Smooth muscle cell (in vitro differentiated cells): ENCODE measurements at regions not wholly inside any gene's neighbourhood (a gene's known extent, or its start where the extent isn't known, plus 50 kb on each side); places are given as distances from the start of the nearest gene placed in this dataset.

Source experiments
- DNase-seq: peaks from one replicate; lab custom pipeline; 2025; ENCODE audit not compliant: unreplicated experiment; lab: John Stamatoyannopoulos, UW
- H2AFZ ChIP-seq: fragments of 200-600 bp; sonication (generic); 2 replicates; pipeline ENCODE4 v1.6.0; 2016; ENCODE audit warnings: antibody characterized with exemption, low read depth, mild to moderate bottlenecking
- H3F3A ChIP-seq: fragments of 200-600 bp; sonication (generic); 2 replicates; pipeline ENCODE4 v1.6.0; 2017; ENCODE audit warnings: antibody characterized with exemption, low read depth
- H3K27ac ChIP-seq: fragments of 200-600 bp; sonication (generic); 2 replicates; pipeline ENCODE4 v1.5.1; 2016; ENCODE audit warnings: low read depth, mild to moderate bottlenecking
- H3K27me3 ChIP-seq: fragments of 200-600 bp; sonication (generic); 2 replicates; pipeline ENCODE4 v1.6.1; 2016; ENCODE audit warnings: low read depth, mild to moderate bottlenecking
- H3K36me3 ChIP-seq: fragments of 200-600 bp; sonication (generic); 2 replicates; pipeline ENCODE4 v1.5.1; 2016; ENCODE audit warnings: low read depth
- H3K4me1 ChIP-seq: fragments of 200-600 bp; sonication (generic); 2 replicates; pipeline ENCODE4 v1.5.1; 2016; ENCODE audit warnings: low read depth
- H3K4me2 ChIP-seq: fragments of 200-600 bp; sonication (generic); 2 replicates; pipeline ENCODE4 v1.6.0; 2016; ENCODE audit warnings: mild to moderate bottlenecking
- H3K4me3 ChIP-seq: fragments of 200-600 bp; sonication (generic); 2 replicates; pipeline ENCODE4 v1.5.1; 2016; ENCODE audit warnings: mild to moderate bottlenecking
- H3K79me2 ChIP-seq: fragments of 200-600 bp; sonication (generic); 2 replicates; pipeline ENCODE4 v1.6.0; 2016; ENCODE audit warnings: low read depth, mild to moderate bottlenecking
- H3K9ac ChIP-seq: fragments of 200-600 bp; sonication (generic); 2 replicates; pipeline ENCODE4 v1.6.0; 2016; ENCODE audit warnings: low read depth
- H3K9me3 ChIP-seq: fragments of 200-600 bp; sonication (generic); replicated peaks from 2 replicates; pipeline ENCODE4 v1.5.1; 2016; ENCODE audit warnings: low read depth
- H4K20me1 ChIP-seq: fragments of 200-600 bp; sonication (generic); 2 replicates; pipeline ENCODE4 v1.6.0; 2016; ENCODE audit warnings: low read depth
- WGBS: methylation state at CpG from one replicate; pipeline ENCODE4 v1.1.7; 2016; ENCODE audit warnings: low lambda C conversion rate; 5-methylcytosine and 5-hydroxymethylcytosine counted together
- TF ChIP-seq, protein P1 (sequence below): fragments of 200-600 bp; sonication (generic); IDR thresholded peaks from 2 replicates; pipeline ENCODE4 v1.5.1; 2017; ENCODE audit warnings: borderline replicate concordance, mild to moderate bottlenecking, antibody characterized with exemption; ENCODE audit not compliant: insufficient read depth, poor library complexity, severe bottlenecking

DNA sequence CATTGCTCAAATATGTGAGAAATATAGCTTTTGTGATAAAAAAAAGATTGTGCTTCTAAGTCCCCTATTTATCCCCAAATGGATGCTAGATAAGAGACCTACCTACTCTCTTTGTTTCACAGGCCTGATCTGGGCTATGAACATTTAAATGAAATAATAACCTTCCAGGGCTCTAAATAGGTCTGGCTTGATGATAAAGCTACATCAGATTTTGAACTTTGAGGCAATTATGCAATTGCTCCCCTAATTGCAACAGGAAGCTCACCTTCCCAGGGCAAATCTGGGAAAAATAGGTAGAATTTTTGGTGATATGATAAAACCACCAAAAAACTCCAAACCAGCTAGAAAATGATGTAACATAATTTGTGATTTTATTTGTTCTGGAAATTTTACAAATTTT, 624.5 kb downstream of the PKHD1 start:
- no peak for DNase-seq
- no peaks in the 10 kb centered on the region for H3K36me3 ChIP-seq
- no peak overlapping the region for H3K4me2 ChIP-seq
- H3K4me3 ChIP-seq = no peak overlapping the region
- H3K79me2 ChIP-seq = no peaks in the 10 kb centered on the region
- no peaks in the 10 kb centered on the region for H3K9me3 ChIP-seq
- TF ChIP-seq, protein P1, sequence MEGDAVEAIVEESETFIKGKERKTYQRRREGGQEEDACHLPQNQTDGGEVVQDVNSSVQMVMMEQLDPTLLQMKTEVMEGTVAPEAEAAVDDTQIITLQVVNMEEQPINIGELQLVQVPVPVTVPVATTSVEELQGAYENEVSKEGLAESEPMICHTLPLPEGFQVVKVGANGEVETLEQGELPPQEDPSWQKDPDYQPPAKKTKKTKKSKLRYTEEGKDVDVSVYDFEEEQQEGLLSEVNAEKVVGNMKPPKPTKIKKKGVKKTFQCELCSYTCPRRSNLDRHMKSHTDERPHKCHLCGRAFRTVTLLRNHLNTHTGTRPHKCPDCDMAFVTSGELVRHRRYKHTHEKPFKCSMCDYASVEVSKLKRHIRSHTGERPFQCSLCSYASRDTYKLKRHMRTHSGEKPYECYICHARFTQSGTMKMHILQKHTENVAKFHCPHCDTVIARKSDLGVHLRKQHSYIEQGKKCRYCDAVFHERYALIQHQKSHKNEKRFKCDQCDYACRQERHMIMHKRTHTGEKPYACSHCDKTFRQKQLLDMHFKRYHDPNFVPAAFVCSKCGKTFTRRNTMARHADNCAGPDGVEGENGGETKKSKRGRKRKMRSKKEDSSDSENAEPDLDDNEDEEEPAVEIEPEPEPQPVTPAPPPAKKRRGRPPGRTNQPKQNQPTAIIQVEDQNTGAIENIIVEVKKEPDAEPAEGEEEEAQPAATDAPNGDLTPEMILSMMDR = no peak
- H3F3A ChIP-seq = no peaks in the 10 kb centered on the region
- no peaks in the 10 kb centered on the region for H3K27me3 ChIP-seq
- peaks cover 15% of the 10 kb centered on the region for H3K4me1 ChIP-seq
- no peak overlapping the region for H3K27ac ChIP-seq
- no peaks in the 10 kb centered on the region for H4K20me1 ChIP-seq
- H2AFZ ChIP-seq = no peak overlapping the region
- H3K9ac ChIP-seq = no peak overlapping the region

DNA sequence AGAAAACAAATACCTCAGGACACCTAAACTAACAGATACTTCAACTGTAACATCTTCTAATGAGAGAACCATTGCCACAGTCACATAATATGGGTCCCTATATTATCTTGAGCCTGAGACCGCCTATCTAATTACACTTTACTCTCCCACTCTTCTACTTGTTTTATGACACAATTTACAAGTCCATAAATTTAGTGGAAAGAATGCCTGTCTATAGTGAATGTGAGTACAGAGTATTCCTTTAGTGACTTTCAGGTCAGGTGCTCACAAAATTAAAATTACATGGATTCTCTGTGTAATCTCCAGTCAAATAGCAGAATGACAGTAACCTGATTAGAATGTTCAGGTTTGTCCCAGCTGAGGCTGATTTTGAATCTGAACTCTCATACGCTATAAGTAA, 624.1 kb downstream of the PKHD1 start:
- H3K4me2 ChIP-seq = no peak overlapping the region
- H4K20me1 ChIP-seq = no peaks in the 10 kb centered on the region
- H3K9me3 ChIP-seq = no peaks in the 10 kb centered on the region
- H3K9ac ChIP-seq = no peak overlapping the region
- H3K36me3 ChIP-seq = no peaks in the 10 kb centered on the region
- TF ChIP-seq, protein P1 = no peak
- H3K79me2 ChIP-seq = no peaks in the 10 kb centered on the region
- 83% methylated on average over 2 of the region's 2 CpGs for WGBS
- no peaks in the 10 kb centered on the region for H3K27me3 ChIP-seq
- H3K27ac ChIP-seq = no peak overlapping the region
- no peak for DNase-seq
- no peaks in the 10 kb centered on the region for H3F3A ChIP-seq
- H3K4me1 ChIP-seq = peaks cover 20% of the 10 kb centered on the region
- no peak overlapping the region for H2AFZ ChIP-seq
- no peak overlapping the region for H3K4me3 ChIP-seq

- Histone ChIP-seq H3K9me3 (no peaks in the 10 kb centered on the region), H3F3A (no peaks in the 10 kb centered on the region), H3K9ac (no peak overlapping the region), H3K4me1 (peaks cover 20% of the 10 kb centered on the region), H2AFZ (no peak overlapping the region), H3K79me2 (no peaks in the 10 kb centered on the region), H3K27ac (no peak overlapping the region), H3K36me3 (no peaks in the 10 kb centered on the region), H3K4me2 (no peak overlapping the region), H3K4me3 (no peak overlapping the region), H4K20me1 (no peaks in the 10 kb centered on the region), H3K27me3 (no peaks in the 10 kb centered on the region)
- 94% methylated on average over 1 of the region's 1 CpG for WGBS
- TF ChIP-seq, protein P1 = no peak
- no peak for DNase-seq
Measured at GRCh38 chr6:51464956-51465355, 622.5 kb downstream of the PKHD1 start.

GRCh38 chr6:51466427-51466826, 621.0 kb downstream of the PKHD1 start:
- TF ChIP-seq, protein P1 = no peak
- H3K27ac ChIP-seq = no peak overlapping the region
- H2AFZ ChIP-seq = no peak overlapping the region
- H3K4me1 ChIP-seq = peaks cover 20% of the 10 kb centered on the region
- no peak overlapping the region for H3K9ac ChIP-seq
- no peaks in the 10 kb centered on the region for H3K36me3 ChIP-seq
- H3F3A ChIP-seq = no peaks in the 10 kb centered on the region
- no peaks in the 10 kb centered on the region for H3K9me3 ChIP-seq
- no peak overlapping the region for H3K4me3 ChIP-seq
- DNase-seq = no peak
- H4K20me1 ChIP-seq = no peaks in the 10 kb centered on the region
- H3K4me2 ChIP-seq = no peak overlapping the region
- no peaks in the 10 kb centered on the region for H3K27me3 ChIP-seq
- 61% methylated on average over 9 of the region's 9 CpGs for WGBS
- no peaks in the 10 kb centered on the region for H3K79me2 ChIP-seq
